Loucy (cell line): ENCODE measurements at regions not wholly inside any gene's neighbourhood (a gene's known extent, or its start where the extent isn't known, plus 50 kb on each side); places are given as distances from the start of the nearest gene placed in this dataset.

Experiments
- H2AFZ ChIP-seq: fragments of 200-600 bp; sonication (generic); 2 replicates; pipeline ENCODE4 v1.6.0; 2016; ENCODE audit warnings: antibody characterized with exemption, mild to moderate bottlenecking, low read length, moderate library complexity
- H3F3A ChIP-seq: fragments of 200-600 bp; 2 replicates; pipeline ENCODE4 v1.6.0; 2016; ENCODE audit warnings: antibody characterized with exemption, low read depth, mild to moderate bottlenecking
- H3K27me3 ChIP-seq: fragments of 200-600 bp; sonication (generic); 2 replicates; pipeline ENCODE4 v1.6.1; 2014; ENCODE audit warnings: low read length, mild to moderate bottlenecking; ENCODE audit not compliant: insufficient read depth, poor library complexity, severe bottlenecking
- H3K36me3 ChIP-seq: fragments of 200-600 bp; sonication (generic); 2 replicates; pipeline ENCODE4 v1.6.1; 2016; ENCODE audit warnings: low read length; ENCODE audit not compliant: insufficient read depth
- H3K4me1 ChIP-seq: fragments of 200-600 bp; sonication (generic); 2 replicates; pipeline ENCODE4 v1.5.1; 2014; ENCODE audit warnings: low read length, mild to moderate bottlenecking; ENCODE audit not compliant: insufficient read depth, poor library complexity, severe bottlenecking
- H3K4me2 ChIP-seq: fragments of 200-600 bp; sonication (generic); 2 replicates; pipeline ENCODE4 v1.6.0; 2014; ENCODE audit warnings: antibody characterized with exemption, low read length, low read depth, mild to moderate bottlenecking; ENCODE audit not compliant: poor library complexity, severe bottlenecking
- H3K4me3 ChIP-seq: fragments of 200-600 bp; sonication (generic); 2 replicates; pipeline ENCODE4 v1.5.1; 2014; ENCODE audit warnings: low read length, mild to moderate bottlenecking, mixed read lengths; ENCODE audit not compliant: poor library complexity, severe bottlenecking
- H3K79me2 ChIP-seq: fragments of 200-600 bp; sonication (generic); 2 replicates; pipeline ENCODE4 v1.6.1; 2014; ENCODE audit warnings: low read length; ENCODE audit not compliant: insufficient read depth
- H3K9ac ChIP-seq: fragments of 200-600 bp; sonication (generic); 2 replicates; pipeline ENCODE4 v1.6.0; 2014; ENCODE audit warnings: mild to moderate bottlenecking, low read depth, low read length, moderate library complexity; ENCODE audit not compliant: poor library complexity, severe bottlenecking
- H3K9me2 ChIP-seq: fragments of 200-600 bp; sonication (generic); replicated peaks from 2 replicates; pipeline ENCODE4 v1.6.1; 2016; ENCODE audit warnings: low read depth, low read length, mixed read lengths
- H3K9me3 ChIP-seq: fragments of 200-600 bp; sonication (generic); 2 replicates; pipeline ENCODE4 v1.6.1; 2014; ENCODE audit warnings: mild to moderate bottlenecking, antibody characterized with exemption, low read length, low read depth; ENCODE audit not compliant: insufficient read depth
- H4K20me1 ChIP-seq: fragments of 200-600 bp; sonication (generic); 2 replicates; pipeline ENCODE4 v1.6.0; 2014; ENCODE audit warnings: antibody characterized with exemption, low read length, mild to moderate bottlenecking; ENCODE audit not compliant: insufficient read depth, poor library complexity, severe bottlenecking
- CTCF ChIP-seq: fragments of 200-600 bp; sonication (generic); conservative IDR thresholded peaks from 2 replicates; pipeline ENCODE4 v1.5.1; 2014; ENCODE audit warnings: mild to moderate bottlenecking, antibody characterized with exemption, low read length
- EZH2phosphoT487 ChIP-seq: fragments of 200-600 bp; IDR thresholded peaks from 2 replicates; pipeline ENCODE4 v1.6.1; 2018; ENCODE audit warnings: antibody characterized with exemption, mild to moderate bottlenecking, moderate library complexity, borderline replicate concordance

GRCh38 chr14:97349463-97349862 is 552.3 kb downstream of the VRK1 start:
- no peak overlapping the region for H3K4me2 ChIP-seq
- H4K20me1 ChIP-seq = no peaks in the 10 kb centered on the region
- H3K36me3 ChIP-seq = no peaks in the 10 kb centered on the region
- H3F3A ChIP-seq = no peaks in the 10 kb centered on the region
- no peaks in the 10 kb centered on the region for H3K9me2 ChIP-seq
- TF ChIP-seq EZH2phosphoT487 (no peak), CTCF (no peak)
- H3K9me3 ChIP-seq = no peaks in the 10 kb centered on the region
- no peaks in the 10 kb centered on the region for H3K27me3 ChIP-seq
- H3K4me1 ChIP-seq = no peaks in the 10 kb centered on the region
- H3K79me2 ChIP-seq = no peaks in the 10 kb centered on the region
- H2AFZ ChIP-seq = no peak overlapping the region
- no peak overlapping the region for H3K4me3 ChIP-seq
- no peak overlapping the region for H3K9ac ChIP-seq

- no peak overlapping the region for H3K9ac ChIP-seq
- no peaks in the 10 kb centered on the region for H3K9me3 ChIP-seq
- no peaks in the 10 kb centered on the region for H3K4me1 ChIP-seq
- no peaks in the 10 kb centered on the region for H3K36me3 ChIP-seq
- H3K9me2 ChIP-seq = no peaks in the 10 kb centered on the region
- no peak overlapping the region for H3K4me3 ChIP-seq
- H2AFZ ChIP-seq = no peak overlapping the region
- no peak overlapping the region for H3K4me2 ChIP-seq
- no peaks in the 10 kb centered on the region for H3F3A ChIP-seq
- no peaks in the 10 kb centered on the region for H4K20me1 ChIP-seq
- H3K79me2 ChIP-seq = no peaks in the 10 kb centered on the region
- no peaks in the 10 kb centered on the region for H3K27me3 ChIP-seq
- no peak for TF ChIP-seq EZH2phosphoT487
- no peak for TF ChIP-seq CTCF
Measured at GRCh38 chr14:97349946-97350345, 552.8 kb downstream of the VRK1 start.

- no peaks in the 10 kb centered on the region for H3K9me2 ChIP-seq
- no peaks in the 10 kb centered on the region for H3K4me1 ChIP-seq
- no peaks in the 10 kb centered on the region for H3K9me3 ChIP-seq
- no peak overlapping the region for H3K4me3 ChIP-seq
- TF ChIP-seq CTCF = no peak
- H4K20me1 ChIP-seq = no peaks in the 10 kb centered on the region
- H3K36me3 ChIP-seq = no peaks in the 10 kb centered on the region
- H3K79me2 ChIP-seq = no peaks in the 10 kb centered on the region
- H2AFZ ChIP-seq = no peak overlapping the region
- no peak overlapping the region for H3K4me2 ChIP-seq
- H3K9ac ChIP-seq = no peak overlapping the region
- no peaks in the 10 kb centered on the region for H3K27me3 ChIP-seq
- no peaks in the 10 kb centered on the region for H3F3A ChIP-seq
Measured at GRCh38 chr14:97350415-97350814, 553.2 kb downstream of the VRK1 start.
